GM12864 (cell line): ENCODE measurements at regions not wholly inside any gene's neighbourhood (a gene's known extent, or its start where the extent isn't known, plus 50 kb on each side); places are given as distances from the start of the nearest gene placed in this dataset.

Source experiments
- DNase-seq: peaks from one replicate; pipeline ENCODE4 v3.0.0-alpha.2; 2011; ENCODE audit warnings: low read depth
- H3K4me3 ChIP-seq: 2 replicates; pipeline ENCODE4 v1.5.1; 2011; ENCODE audit warnings: mild to moderate bottlenecking, low read depth, low read length, control low read depth
- CTCF ChIP-seq: IDR thresholded peaks from 2 replicates; pipeline ENCODE4 v1.5.1; 2011; ENCODE audit warnings: low read depth, mild to moderate bottlenecking, moderate library complexity, low read length, control low read depth, inconsistent platforms; ENCODE audit errors: missing control alignments

- DNase-seq, result no peak
- TF ChIP-seq CTCF, result no peak
- H3K4me3 ChIP-seq, result no peak overlapping the region
Observed at GRCh38 chr13:82905071-82905470, 977.2 kb downstream of the SLITRK1 start.

DNA sequence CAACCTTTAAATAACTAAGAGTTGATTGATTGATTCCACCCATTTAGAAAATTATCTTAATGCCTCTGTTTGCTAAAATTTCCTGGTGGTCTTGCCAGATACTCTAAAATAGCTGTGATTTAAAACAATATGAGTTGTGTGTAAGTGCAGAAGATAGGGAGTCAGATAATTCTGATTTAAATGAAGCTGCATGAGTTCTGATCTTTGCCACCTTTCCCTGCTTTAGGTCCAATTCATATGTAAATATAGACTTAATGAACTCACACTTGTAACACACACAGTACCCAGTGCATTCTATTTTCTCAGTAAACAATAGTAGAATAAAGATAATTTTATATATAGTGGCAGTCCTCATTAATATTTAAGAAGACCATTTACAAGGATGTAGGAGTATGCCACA, 981.8 kb downstream of the SLITRK1 start:
- DNase-seq, result no peak
- TF ChIP-seq CTCF, result no peak
- no peak overlapping the region for H3K4me3 ChIP-seq

DNA sequence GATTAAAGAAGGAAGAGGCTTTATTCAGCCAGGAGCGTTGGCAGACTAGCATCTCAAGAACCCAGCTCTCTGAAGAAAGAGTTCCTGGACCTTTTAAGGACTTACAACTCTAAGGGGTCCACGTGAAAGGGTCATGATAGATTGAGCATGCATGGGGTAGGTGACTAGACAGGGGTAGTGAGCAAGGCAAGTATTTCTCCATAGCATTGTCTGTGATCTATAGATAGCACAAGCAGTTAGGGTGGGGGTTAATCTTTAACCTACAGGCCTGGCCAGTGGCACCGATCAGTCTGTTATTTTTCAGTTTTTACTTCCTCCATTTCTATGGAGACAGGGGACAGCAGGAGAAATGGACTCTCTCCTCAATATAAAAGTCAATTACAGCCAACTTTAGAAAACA, 983.7 kb downstream of the SLITRK1 start:
- no peak for TF ChIP-seq CTCF
- no peak for DNase-seq
- H3K4me3 ChIP-seq, result no peak overlapping the region

DNA sequence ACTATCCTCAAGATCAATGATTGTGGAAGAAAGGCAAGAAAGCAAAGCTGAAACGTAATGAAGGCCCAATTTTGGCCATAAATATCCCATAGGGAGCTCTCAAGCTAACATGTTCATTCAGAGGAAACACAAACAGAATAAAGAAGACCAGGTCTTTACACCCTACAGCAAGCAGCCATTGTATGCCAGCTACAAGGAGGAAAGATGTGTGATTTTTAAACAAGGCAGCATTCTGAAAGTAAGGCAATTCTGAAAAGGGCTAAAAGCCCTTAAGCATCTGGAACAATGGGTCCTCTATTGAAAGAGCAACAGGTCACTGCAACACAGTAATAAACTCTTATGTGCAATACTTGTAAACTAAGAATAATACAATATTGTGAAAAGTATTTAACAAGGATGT, 1002.4 kb downstream of the SLITRK1 start:
- TF ChIP-seq CTCF, result no peak
- no peak for DNase-seq
- no peak overlapping the region for H3K4me3 ChIP-seq

DNA sequence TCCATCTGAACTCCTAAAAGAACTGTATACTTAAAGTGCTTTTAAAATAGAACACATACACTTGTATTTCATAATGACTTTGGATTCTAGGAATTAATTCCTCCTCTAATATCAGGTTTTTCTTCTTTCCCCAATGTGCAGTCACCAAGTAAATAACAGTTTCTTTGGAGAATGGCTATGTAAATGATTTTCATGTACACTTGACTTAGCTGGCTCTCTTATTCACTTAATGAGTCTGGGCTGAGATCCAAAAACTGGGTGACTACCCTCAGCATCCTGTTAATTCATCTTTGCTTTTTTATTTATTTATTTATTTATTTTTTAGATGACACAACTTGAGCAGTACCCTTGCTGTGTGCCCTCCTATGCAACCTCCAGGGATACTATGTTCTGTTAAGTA, 1003.7 kb downstream of the SLITRK1 start:
- TF ChIP-seq CTCF, result no peak
- no peak for DNase-seq

GRCh38 chr13:82867284-82867683, 1015.0 kb downstream of the SLITRK1 start:
- no peak for TF ChIP-seq CTCF
- no peak for DNase-seq
- no peak overlapping the region for H3K4me3 ChIP-seq

More for the DNA sequence above, 1003.7 kb downstream of the SLITRK1 start:
- no peak overlapping the region for H3K4me3 ChIP-seq

GRCh38 chr13:82850644-82851043, 1031.6 kb downstream of the SLITRK1 start:
- no peak overlapping the region for H3K4me3 ChIP-seq
- TF ChIP-seq CTCF, result no peak
- DNase-seq, result no peak
